HEK293 (cell line): ENCODE measurements at regions not wholly inside any gene's neighbourhood (a gene's known extent, or its start where the extent isn't known, plus 50 kb on each side); places are given as distances from the start of the nearest gene placed in this dataset.

Experiments used
- CTCF ChIA-PET: fragments of 350-600 bp; formaldehyde crosslinking; extraction: SDS; loops from one replicate; lab custom pipeline; 2021; ENCODE audit warnings: antibody characterized with exemption; lab: Yijun Ruan, JAX
- POLR2A ChIA-PET: fragments of 300-600 bp; formaldehyde crosslinking; extraction: SDS; loops from one replicate; lab custom pipeline; 2020; ENCODE audit warnings: antibody characterized with exemption, inconsistent platforms; lab: Yijun Ruan, JAX
- H3K27ac ChIP-seq: fragments of 200-500 bp; sonication (Bioruptor generic); 2 replicates; pipeline ENCODE4 v1.5.1; 2014; ENCODE audit warnings: low read depth, low read length, control low read depth, inconsistent platforms; ENCODE audit errors: extremely low read depth
- H3K36me3 ChIP-seq, 2 experiments: fragments of 200-500 bp in 1 of 2; sonication (Bioruptor generic) in 1 of 2; 1 replicate in 1 of 2; 2 replicates in 1 of 2; pipeline ENCODE4 v1.5.1; 2014 to 2017; ENCODE audit warnings: inconsistent platforms in 2 of 2, low read length in 2 of 2; ENCODE audit not compliant: control insufficient read depth in 2 of 2, insufficient read depth in 1 of 2
- H3K4me1 ChIP-seq: fragments of 200-500 bp; sonication (Bioruptor generic); 2 replicates; pipeline ENCODE4 v1.5.1; 2014; ENCODE audit warnings: mild to moderate bottlenecking, low read length, inconsistent platforms; ENCODE audit not compliant: control insufficient read depth, insufficient read depth
- H3K4me3 ChIP-seq: 2 replicates; pipeline ENCODE4 v1.5.1; 2011; ENCODE audit warnings: low read depth, mild to moderate bottlenecking, control low read depth, low read length, moderate library complexity
- H3K9me3 ChIP-seq: fragments of 200-500 bp; sonication (Bioruptor generic); 2 replicates; pipeline ENCODE4 v1.5.1; 2014; ENCODE audit warnings: low read depth, low read length, inconsistent platforms; ENCODE audit not compliant: control insufficient read depth, insufficient read depth
- BCL11A ChIP-seq: fragments of 450-650 bp; formaldehyde crosslinking; IDR thresholded peaks from 2 replicates; pipeline ENCODE4 v1.5.1; 2016; ENCODE audit warnings: low read depth, missing biosample characterization, missing genetic modification characterization
- OSR2 ChIP-seq: fragments of 450-650 bp; formaldehyde crosslinking; IDR thresholded peaks from 2 replicates; pipeline ENCODE4 v1.5.1; 2016; ENCODE audit warnings: missing biosample characterization, missing genetic modification characterization
- PRDM6 ChIP-seq: fragments of 450-650 bp; formaldehyde crosslinking; IDR thresholded peaks from 2 replicates; pipeline ENCODE4 v1.5.1; 2017; ENCODE audit warnings: missing biosample characterization, missing genetic modification characterization
- TSHZ1 ChIP-seq: fragments of 450-650 bp; formaldehyde crosslinking; IDR thresholded peaks from 2 replicates; pipeline ENCODE4 v1.5.1; 2016; ENCODE audit warnings: missing biosample characterization, missing genetic modification characterization, borderline replicate concordance
- WT1 ChIP-seq: fragments of 450-650 bp; formaldehyde crosslinking; IDR thresholded peaks from 2 replicates; pipeline ENCODE4 v1.5.1; 2016; ENCODE audit warnings: missing biosample characterization, missing genetic modification characterization
- ZBTB49 ChIP-seq: fragments of 450-650 bp; formaldehyde crosslinking; IDR thresholded peaks from 2 replicates; pipeline ENCODE4 v1.5.1; 2016; ENCODE audit warnings: missing biosample characterization, missing genetic modification characterization, low read depth
- ZIC2 ChIP-seq: fragments of 450-650 bp; formaldehyde crosslinking; IDR thresholded peaks from 2 replicates; pipeline ENCODE4 v1.5.1; 2016; ENCODE audit warnings: missing biosample characterization, missing genetic modification characterization
- ZNF140 ChIP-seq: fragments of 450-650 bp; formaldehyde crosslinking; IDR thresholded peaks from 2 replicates; pipeline ENCODE4 v1.5.1; 2016; ENCODE audit warnings: missing biosample characterization, missing genetic modification characterization
- ZNF223 ChIP-seq: fragments of 450-650 bp; formaldehyde crosslinking; IDR thresholded peaks from 2 replicates; pipeline ENCODE4 v1.5.1; 2016; ENCODE audit warnings: missing biosample characterization, missing genetic modification characterization
- ZNF350 ChIP-seq: fragments of 450-650 bp; formaldehyde crosslinking; IDR thresholded peaks from 2 replicates; pipeline ENCODE4 v1.5.0; 2017; ENCODE audit warnings: missing biosample characterization, mild to moderate bottlenecking, missing genetic modification characterization
- ZNF354C ChIP-seq: fragments of 450-650 bp; formaldehyde crosslinking; IDR thresholded peaks from 2 replicates; pipeline ENCODE4 v1.5.1; 2016; ENCODE audit warnings: missing biosample characterization, missing genetic modification characterization, low read depth, borderline replicate concordance
- ZNF416 ChIP-seq: fragments of 450-650 bp; formaldehyde crosslinking; IDR thresholded peaks from 2 replicates; pipeline ENCODE4 v1.5.1; 2016; ENCODE audit warnings: missing biosample characterization, missing genetic modification characterization
- ZNF513 ChIP-seq: fragments of 450-650 bp; IDR thresholded peaks from 2 replicates; pipeline ENCODE4 v1.5.1; 2018; ENCODE audit warnings: missing biosample characterization, missing genetic modification characterization
- ZNF623 ChIP-seq: fragments of 450-650 bp; formaldehyde crosslinking; IDR thresholded peaks from 2 replicates; pipeline ENCODE4 v1.5.1; 2016; ENCODE audit warnings: missing biosample characterization, missing genetic modification characterization
- ZNF791 ChIP-seq: fragments of 450-650 bp; formaldehyde crosslinking; IDR thresholded peaks from 2 replicates; pipeline ENCODE4 v1.5.1; 2016; ENCODE audit warnings: missing biosample characterization, missing genetic modification characterization
- TF ChIP-seq, protein P1 (sequence below): fragments of 450-650 bp; formaldehyde crosslinking; IDR thresholded peaks from 2 replicates; pipeline ENCODE4 v1.5.1; 2016; ENCODE audit warnings: missing biosample characterization, missing genetic modification characterization
- TF ChIP-seq, protein P2 (sequence below): fragments of 450-650 bp; formaldehyde crosslinking; IDR thresholded peaks from 2 replicates; pipeline ENCODE4 v1.5.1; 2017; ENCODE audit warnings: missing biosample characterization, missing genetic modification characterization
- TF ChIP-seq, protein P3 (sequence below): fragments of 450-650 bp; formaldehyde crosslinking; IDR thresholded peaks from 2 replicates; pipeline ENCODE4 v1.5.1; 2017; ENCODE audit warnings: missing biosample characterization, missing genetic modification characterization

- no peak for TF ChIP-seq TSHZ1 (tag by site-specific recombination)
- no peak for TF ChIP-seq ZBTB49 (tag by site-specific recombination)
- TF ChIP-seq WT1 (tag by site-specific recombination) = no peak
- no peak for TF ChIP-seq ZNF513 (tag by site-specific recombination)
- TF ChIP-seq ZNF416 (tag by site-specific recombination) = no peak
Measured at GRCh38 chr1:93805027-93805610, 73.9 kb downstream of the DNTTIP2 start (continued).

GRCh38 chr1:93804412-93804811 is 74.6 kb downstream of the DNTTIP2 start:
- Histone ChIP-seq H3K4me3 (no peak overlapping the region), H3K27ac (no peak overlapping the region)
- POLR2A ChIA-PET = no interaction called here
- TF ChIP-seq ZNF140 (tag by site-specific recombination) = no peak
- TF ChIP-seq, all 188 proteins: peak for 0
- H3K36me3 ChIP-seq = no peaks in the 10 kb centered on the region
- CTCF ChIA-PET = interaction anchor here (2.9 kb wide), 1 partner anchor 9 kb away, joined by 12 read pairs; no protein-coding TSS in a partner anchor
- no peaks in the 10 kb centered on the region; the same call in 1 of the 2 replicates for H3K9me3 ChIP-seq
- H3K4me1 ChIP-seq = no peaks in the 10 kb centered on the region

- Histone ChIP-seq H3K27ac (no peak overlapping the region), H3K36me3 (no peaks in the 10 kb centered on the region), H3K4me3 (no peak overlapping the region), H3K9me3 (no peaks in the 10 kb centered on the region), H3K4me1 (no peaks in the 10 kb centered on the region)
- TF ChIP-seq, protein P1, sequence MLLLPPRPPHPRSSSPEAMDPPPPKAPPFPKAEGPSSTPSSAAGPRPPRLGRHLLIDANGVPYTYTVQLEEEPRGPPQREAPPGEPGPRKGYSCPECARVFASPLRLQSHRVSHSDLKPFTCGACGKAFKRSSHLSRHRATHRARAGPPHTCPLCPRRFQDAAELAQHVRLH = no peak
- TF ChIP-seq ZNF350 = no peak
- TF ChIP-seq OSR2 = no peak
- TF ChIP-seq, protein P2, sequence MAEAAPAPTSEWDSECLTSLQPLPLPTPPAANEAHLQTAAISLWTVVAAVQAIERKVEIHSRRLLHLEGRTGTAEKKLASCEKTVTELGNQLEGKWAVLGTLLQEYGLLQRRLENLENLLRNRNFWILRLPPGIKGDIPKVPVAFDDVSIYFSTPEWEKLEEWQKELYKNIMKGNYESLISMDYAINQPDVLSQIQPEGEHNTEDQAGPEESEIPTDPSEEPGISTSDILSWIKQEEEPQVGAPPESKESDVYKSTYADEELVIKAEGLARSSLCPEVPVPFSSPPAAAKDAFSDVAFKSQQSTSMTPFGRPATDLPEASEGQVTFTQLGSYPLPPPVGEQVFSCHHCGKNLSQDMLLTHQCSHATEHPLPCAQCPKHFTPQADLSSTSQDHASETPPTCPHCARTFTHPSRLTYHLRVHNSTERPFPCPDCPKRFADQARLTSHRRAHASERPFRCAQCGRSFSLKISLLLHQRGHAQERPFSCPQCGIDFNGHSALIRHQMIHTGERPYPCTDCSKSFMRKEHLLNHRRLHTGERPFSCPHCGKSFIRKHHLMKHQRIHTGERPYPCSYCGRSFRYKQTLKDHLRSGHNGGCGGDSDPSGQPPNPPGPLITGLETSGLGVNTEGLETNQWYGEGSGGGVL = no peak
- TF ChIP-seq, protein P3, sequence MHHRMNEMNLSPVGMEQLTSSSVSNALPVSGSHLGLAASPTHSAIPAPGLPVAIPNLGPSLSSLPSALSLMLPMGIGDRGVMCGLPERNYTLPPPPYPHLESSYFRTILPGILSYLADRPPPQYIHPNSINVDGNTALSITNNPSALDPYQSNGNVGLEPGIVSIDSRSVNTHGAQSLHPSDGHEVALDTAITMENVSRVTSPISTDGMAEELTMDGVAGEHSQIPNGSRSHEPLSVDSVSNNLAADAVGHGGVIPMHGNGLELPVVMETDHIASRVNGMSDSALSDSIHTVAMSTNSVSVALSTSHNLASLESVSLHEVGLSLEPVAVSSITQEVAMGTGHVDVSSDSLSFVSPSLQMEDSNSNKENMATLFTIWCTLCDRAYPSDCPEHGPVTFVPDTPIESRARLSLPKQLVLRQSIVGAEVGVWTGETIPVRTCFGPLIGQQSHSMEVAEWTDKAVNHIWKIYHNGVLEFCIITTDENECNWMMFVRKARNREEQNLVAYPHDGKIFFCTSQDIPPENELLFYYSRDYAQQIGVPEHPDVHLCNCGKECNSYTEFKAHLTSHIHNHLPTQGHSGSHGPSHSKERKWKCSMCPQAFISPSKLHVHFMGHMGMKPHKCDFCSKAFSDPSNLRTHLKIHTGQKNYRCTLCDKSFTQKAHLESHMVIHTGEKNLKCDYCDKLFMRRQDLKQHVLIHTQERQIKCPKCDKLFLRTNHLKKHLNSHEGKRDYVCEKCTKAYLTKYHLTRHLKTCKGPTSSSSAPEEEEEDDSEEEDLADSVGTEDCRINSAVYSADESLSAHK (tag by site-specific recombination) = no peak
- no peak for TF ChIP-seq ZNF223 (tag by site-specific recombination)
- TF ChIP-seq PRDM6 = no peak
- no peak for TF ChIP-seq BCL11A (tag by site-specific recombination)
- TF ChIP-seq ZNF791 (tag by site-specific recombination) = no peak
- no peak for TF ChIP-seq ZNF354C (tag by site-specific recombination)
- TF ChIP-seq ZNF623 (tag by site-specific recombination) = no peak
- TF ChIP-seq ZIC2 = no peak
- TF ChIP-seq, all 188 proteins: peak for 0
- POLR2A ChIA-PET = no interaction called here
- CTCF ChIA-PET = interaction anchor here (0.6 to 2.5 kb wide), 3 partner anchors 42 to 95 kb away, joined by 3 to 6 read pairs (median 4); no protein-coding TSS in a partner anchor
Measured at GRCh38 chr1:93801471-93801870, 77.5 kb downstream of the DNTTIP2 start.
